ENCODE measurements at regions not wholly inside any gene's neighbourhood (a gene's known extent, or its start where the extent isn't known, plus 50 kb on each side); places are given as distances from the start of the nearest gene placed in this dataset.

- no peak for DNase-seq (ENCODE audit: low read depth in 2 of 2)
These were observed 55.1 kb upstream of the SLC66A3 start for GRCh38 chr2:11100130-11100529.

GRCh38 chr2:11100976-11101375 is 54.3 kb upstream of the SLC66A3 start:
- DNase-seq (ENCODE audit: low read depth in 2 of 2) = no peak

DNA sequence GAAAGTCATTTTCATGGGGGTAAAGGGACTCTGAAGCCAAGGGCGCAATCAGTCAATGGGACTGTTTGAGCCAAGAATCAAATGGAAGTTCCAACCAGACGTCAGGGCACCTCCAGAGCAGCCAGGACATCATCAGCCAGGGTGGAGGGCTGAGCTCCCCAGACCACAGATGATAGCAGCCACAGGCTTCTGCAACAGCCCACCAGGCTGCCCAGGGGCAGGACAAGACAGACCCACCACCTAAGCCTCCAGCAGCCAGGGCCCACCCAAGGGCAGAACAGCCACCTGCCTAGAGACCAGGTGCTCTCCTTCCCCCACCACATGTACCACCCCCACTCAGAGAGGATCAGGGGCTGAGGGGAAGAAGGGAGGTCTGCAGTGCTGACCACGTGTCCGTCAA is 53.8 kb upstream of the SLC66A3 start:
- DNase-seq (ENCODE audit: low read depth in 2 of 2) = no peak

GRCh38 chr2:11102466-11102865 is 52.8 kb upstream of the SLC66A3 start:
- DNase-seq (ENCODE audit: low read depth in 2 of 2) = no peak

- DNase-seq (ENCODE audit: low read depth in 2 of 2) = no peak
These were observed 52.1 kb upstream of the SLC66A3 start for GRCh38 chr2:11102956-11103860.

- DNase-seq (ENCODE audit: low read depth in 2 of 2) = no peak
These were observed 51.1 kb upstream of the SLC66A3 start for GRCh38 chr2:11103984-11104793.

DNA sequence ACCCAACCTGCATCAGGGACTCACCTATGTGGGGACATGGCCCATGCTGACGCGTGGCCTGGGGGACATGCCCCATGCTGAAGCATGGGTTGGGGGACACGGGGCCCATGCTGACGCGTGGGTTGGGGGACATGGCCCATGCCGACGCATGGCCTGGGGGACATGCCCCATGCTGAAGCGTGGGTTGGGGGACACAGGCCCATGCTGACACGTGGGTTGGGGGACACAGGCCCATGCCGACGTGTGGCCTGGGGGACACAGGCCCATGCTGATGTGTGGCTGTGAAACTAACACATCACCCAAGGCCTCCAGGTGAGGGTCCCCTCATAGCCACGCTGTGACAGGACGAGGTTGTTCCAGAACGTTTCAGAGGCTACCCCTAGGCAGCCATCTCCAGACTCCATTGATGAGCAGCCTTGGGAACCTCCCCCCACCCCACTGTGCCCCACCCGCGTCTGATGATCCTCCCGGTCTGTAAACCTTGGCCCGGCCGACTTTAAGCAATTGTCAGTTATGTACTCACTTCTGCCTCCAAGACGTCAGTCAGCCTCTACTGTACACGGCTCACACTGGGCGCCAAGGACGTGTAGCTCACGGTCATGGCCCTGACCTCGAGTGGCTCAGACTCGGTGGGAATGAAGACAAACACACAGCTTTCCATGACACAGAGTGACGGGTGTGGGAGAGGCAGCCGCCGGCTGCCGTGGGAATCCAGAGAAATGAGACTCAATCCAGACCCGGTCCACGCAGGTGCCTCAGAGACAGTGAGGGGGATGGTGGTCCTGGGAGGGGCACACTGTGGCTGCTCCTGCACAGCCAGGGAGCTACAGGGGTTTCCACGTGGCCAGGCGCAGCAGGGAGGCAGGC is 50.2 kb upstream of the SLC66A3 start:
- no peak for DNase-seq (ENCODE audit: low read depth in 2 of 2)

Data from lung microvascular endothelial cell (primary cell).